CD1c-positive myeloid dendritic cell (primary cell): ENCODE measurements at regions not wholly inside any gene's neighbourhood (a gene's known extent, or its start where the extent isn't known, plus 50 kb on each side); places are given as distances from the start of the nearest gene placed in this dataset.

Source experiments
- DNase-seq: peaks from one replicate; pipeline ENCODE4 v3.0.0-alpha.2; 2016; ENCODE audit errors: extremely low spot score

GRCh38 chr17:56737421-56738161 lies 96.1 kb downstream of the C17orf67 start:
- no peak for DNase-seq

- no peak for DNase-seq
Observed at GRCh38 chr17:56739376-56739775, 94.3 kb downstream of the C17orf67 start.

GRCh38 chr17:56739776-56740175 lies 93.9 kb downstream of the C17orf67 start:
- no peak for DNase-seq

- DNase-seq = no peak
Observed at GRCh38 chr17:56740481-56740880, 93.2 kb downstream of the C17orf67 start.
